DMS153 treated with DMSO at 0.1 percent for 48 hours (cell line): ENCODE measurements at regions not wholly inside any gene's neighbourhood (a gene's known extent, or its start where the extent isn't known, plus 50 kb on each side); places are given as distances from the start of the nearest gene placed in this dataset.
"Not testable (repeated sequence)": the region's sequence is repeated elsewhere in the genome, so short reads cannot be mapped to it uniquely, and the experiment has no call there.

Experiments
- DNase-seq: peaks from one replicate; lab custom pipeline; 2025; ENCODE audit not compliant: unreplicated experiment; lab: John Stamatoyannopoulos, UW

DNA sequence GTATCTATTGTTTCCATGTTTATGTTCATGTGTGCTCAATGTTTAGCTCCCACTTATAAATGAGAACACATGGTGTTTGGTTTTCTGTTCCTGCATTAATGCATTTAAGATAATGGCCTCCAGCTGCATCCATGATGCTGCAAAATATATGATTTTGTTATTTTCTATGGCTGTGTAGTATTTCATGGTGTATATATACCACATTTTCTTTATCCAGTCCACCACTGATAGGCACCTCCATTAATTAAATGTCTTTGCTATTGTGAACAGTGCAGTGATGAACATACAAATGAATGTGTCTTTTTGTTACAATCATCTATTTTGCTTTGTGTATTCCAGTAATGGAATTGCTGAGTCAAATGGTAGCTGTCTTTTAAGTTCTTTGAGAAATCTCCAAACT, 329.4 kb upstream of the MAGI2 start:
- DNase-seq = no peak

DNA sequence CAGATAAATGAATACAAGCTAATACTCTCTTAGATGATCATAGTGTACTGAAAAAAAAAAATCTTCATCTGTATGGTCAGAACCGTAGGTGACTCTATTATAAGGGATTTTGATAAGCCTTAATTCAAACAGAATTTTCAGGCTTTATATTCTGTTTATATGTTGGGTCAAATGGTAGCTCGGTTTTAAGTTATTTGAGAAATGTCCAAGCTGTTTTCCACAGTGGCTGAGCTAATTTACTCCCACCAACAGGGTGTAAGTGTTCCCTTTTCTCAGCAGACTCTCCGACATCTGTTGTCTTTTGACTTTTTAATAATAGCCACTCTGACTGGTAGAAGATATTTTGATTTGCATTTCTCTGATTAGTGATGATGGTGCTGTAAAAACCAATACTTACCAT, 328.8 kb upstream of the MAGI2 start:
- no peak for DNase-seq

GRCh38 chr7:79781716-79782115, 328.2 kb upstream of the MAGI2 start:
- DNase-seq = no peak

- no peak for DNase-seq
These were observed 325.6 kb upstream of the MAGI2 start for GRCh38 chr7:79778786-79779770.

- DNase-seq = no peak
These were observed 322.4 kb upstream of the MAGI2 start for GRCh38 chr7:79775911-79776310.

DNA sequence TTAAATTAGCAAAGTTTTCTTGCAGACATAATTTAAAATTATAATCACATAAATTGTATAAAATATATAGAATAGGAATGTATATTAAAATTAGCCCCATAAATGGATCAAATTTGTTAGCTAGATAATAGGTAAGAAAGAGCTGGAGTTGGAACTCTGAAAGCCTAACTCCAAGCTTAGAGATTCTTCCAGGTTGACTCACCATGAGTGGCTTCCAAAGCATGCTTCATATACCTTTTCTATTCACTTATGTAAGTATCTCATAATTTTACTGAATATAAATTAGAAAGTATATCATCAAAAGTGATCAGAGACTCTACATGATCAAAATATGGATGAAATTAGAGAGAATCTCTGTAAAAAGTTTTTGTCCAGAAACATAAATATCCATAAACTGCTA, 320.7 kb upstream of the MAGI2 start:
- DNase-seq = no peak

DNA sequence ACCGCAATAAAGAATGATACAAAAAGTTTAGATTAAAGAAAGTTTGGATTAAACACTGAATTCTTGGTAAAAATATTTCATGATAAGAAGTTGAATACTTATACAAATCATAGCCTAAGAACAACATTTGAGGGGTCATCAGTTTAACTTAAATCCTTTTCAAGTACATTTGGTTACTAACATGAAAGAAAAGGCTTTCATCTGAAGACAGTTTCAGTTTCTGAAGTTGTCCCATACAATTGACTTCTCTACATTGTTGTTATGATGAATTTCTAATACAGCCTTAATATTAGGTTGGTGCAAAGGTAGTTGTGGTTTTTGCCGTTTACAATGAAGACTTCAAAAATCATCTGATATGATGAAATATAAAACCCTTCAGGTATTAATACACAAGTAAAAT, 317.5 kb upstream of the MAGI2 start:
- DNase-seq = no peak

GRCh38 chr7:79770063-79770462, 316.6 kb upstream of the MAGI2 start:
- DNase-seq = no peak

- DNase-seq = not testable (repeated sequence)
These were observed 314.6 kb upstream of the MAGI2 start for GRCh38 chr7:79767876-79768560.

GRCh38 chr7:79767192-79767591, 313.7 kb upstream of the MAGI2 start:
- not testable (repeated sequence) for DNase-seq

DNA sequence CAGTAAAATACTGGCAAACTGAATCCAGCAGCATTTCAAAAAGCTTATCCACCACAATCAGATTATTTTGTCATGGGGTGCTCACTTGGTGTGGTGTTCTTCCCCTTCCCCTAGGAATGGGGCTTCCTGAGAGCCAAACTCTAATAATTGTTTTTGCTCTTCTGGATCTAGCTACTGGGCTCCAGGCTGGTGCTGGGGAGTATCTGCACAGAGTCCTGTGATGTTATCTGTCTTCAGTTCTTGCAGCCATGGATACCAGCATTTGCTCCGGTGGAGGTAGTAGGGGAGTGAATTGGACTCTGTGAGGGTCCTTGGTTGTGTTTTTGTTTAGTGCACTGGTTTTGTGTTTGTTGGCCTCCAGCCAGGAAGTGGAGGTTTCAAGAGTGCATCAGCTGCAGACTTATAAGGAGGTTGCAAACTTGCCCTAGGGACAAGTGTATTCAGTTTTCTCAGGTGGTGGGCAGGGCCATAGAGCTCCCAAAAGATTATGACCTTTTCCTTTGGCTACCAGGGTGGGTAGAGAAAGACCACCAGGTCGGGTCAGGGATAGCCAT, 308.5 kb upstream of the MAGI2 start:
- no peak for DNase-seq

DNA sequence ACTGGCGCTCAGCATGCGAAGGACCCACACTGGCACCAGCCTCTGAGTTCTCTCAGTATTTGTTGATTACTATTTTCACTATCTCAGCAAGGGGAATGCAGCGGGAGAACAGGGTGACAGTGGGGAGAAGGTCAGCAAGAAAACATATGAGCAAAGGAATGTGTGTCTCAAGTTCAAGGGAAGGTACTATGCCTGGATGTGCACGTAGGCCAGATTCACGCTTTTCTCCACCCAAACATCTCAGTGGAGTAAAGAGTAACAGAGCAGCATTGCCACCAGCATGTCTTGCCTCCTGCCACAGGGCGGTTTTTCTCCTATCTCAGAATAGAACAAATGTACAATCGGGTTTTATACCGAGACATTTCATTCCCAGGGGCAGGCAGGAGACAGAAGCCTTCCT, 297.5 kb upstream of the MAGI2 start:
- not testable (repeated sequence) for DNase-seq

DNA sequence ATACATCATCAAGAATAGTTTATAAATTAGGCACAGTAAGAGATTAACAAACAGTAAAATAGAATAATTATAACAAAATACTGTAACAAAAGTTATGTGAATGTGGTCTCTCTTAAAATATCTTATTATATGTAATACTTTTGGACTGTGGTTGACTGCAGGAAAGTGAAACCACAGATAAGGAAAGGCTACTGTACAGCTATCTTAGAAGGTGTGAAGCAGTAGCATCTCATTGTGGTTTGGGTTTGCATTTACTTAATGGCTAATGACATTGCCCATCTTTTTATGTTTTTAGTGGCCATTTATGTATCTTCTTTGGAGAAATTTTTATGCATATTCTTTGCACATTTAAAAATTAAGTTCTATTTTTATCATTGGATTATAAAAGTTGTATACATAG, 296.4 kb upstream of the MAGI2 start:
- no peak for DNase-seq

DNA sequence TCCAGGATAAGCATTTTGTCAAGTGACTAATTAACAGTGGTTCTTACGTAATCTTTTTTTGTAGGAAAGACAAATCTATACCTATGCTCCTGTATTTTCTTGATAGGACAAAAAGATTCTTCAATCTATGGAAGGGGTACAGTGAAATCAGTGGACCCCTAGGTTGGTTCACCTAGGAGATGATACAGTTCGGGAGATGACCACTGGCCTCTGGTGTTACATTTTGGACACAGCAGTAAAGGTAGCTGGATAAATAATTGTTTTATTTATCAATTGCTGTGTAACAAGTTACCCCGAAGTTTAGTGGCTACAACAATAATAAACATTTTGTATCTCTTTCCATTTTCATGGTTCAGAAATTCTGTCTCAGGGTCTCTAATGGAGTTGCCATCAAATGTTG, 288.2 kb upstream of the MAGI2 start:
- no peak for DNase-seq

DNA sequence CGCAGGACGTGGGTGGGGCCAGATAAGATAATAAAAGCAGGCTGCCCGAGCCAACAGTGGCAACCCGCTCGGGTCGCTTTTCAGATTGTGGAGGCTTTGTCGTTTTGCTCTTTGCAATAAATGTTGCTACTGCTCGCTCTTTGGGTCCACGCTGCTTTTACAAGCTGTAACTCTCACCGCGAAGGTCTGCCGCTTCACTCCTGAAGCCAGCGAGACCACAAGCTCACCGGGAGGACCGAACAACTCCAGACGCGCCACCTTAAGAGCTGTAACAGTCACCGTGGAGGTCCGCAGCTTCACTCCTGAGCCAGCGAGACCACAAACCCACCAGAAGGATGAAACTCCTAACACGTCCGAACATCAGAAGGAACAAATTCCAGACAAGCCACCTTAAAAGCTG, 286.6 kb upstream of the MAGI2 start:
- DNase-seq = no peak

DNA sequence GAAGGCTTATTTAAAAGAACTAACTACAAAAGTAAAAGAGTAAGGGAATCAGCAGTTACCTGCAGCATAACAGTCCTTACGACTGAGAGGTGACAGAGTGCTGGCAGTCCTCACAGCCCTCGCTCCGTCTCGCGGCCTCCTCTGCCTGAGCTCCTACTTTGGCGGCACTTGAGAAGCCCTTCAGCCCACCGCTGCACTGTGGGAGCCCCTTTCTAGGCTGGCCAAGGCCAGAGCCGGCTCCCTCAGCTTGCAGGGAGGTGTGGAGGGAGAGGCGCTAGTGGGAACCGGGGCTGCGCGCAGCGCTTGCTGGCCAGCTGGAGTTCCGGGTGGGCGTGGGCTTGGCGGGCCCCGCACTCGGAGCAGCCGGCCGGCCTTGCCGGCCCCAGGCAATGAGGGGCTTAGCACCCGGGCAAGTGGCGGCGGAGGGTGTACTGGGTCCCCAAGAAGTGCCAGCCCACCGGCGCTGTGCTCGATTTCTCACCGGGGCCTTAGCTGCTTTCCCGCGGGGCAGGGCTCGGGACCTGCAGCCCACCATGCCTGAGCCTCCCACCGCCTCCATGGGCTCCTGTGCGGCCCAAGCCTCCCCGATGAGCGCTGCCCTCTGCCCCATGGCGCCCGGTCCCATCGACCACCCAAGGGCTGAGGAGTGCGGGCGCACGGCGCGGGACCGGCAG, 285.7 kb upstream of the MAGI2 start:
- not testable (repeated sequence) for DNase-seq

DNA sequence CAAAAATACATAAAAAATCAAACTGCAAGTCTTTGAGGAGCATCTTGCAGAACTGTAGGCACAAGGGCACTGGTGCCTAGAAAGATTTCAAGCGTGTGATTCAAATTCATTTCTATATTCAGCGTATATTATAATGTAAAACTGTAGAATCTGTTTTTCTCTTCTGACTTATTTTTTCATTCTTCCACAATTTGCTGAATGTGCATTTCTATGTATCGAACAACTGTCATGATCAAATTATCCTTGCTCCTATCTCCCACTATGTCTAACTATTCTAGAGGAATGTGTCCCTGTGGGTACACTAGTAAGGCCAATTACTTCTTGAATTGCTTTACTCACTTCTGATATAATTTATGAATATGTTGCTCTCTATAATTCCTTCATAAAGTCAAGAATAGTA, 283.0 kb upstream of the MAGI2 start:
- DNase-seq = no peak

DNA sequence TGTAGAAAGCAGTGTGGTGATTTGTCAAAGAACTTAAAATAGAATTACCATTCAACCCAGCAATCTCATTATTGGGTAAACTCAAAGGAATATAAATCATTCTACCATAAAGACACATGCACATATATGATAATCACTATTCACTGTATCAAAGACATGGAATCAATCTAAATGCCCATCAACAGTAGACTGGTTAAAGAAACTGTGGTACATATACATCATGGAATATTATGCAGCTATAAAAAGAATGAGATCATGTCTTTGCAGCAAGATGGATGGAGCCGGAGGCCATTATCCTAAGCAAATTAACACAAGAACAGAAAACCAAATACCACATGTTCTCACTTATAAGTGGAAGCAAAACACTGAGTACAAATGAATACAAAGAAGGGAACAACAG, 281.5 kb upstream of the MAGI2 start:
- no peak for DNase-seq

GRCh38 chr7:79734181-79734580, 280.7 kb upstream of the MAGI2 start:
- DNase-seq = no peak

DNA sequence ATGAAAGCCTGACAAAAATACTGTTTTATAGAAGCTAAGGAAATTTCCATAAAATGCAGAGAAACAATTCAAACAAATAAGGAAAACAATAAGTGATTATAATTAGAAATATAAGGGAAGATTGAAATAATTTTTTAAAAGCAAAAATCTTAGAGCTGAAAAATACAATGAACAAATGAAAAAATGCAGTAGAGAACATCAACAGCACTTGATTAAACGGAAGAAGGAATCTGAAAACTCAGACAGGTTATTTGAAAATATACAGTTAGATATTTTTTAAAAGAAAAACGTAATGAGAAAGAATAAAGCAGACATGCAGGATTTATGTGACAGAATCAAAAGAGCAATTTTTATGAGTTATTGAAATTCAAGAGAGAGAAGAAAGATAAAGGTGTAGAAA, 279.1 kb upstream of the MAGI2 start:
- DNase-seq = no peak

- no peak for DNase-seq
These were observed 277.5 kb upstream of the MAGI2 start for GRCh38 chr7:79730971-79731370.
